ENCODE measurements at regions not wholly inside any gene's neighbourhood (a gene's known extent, or its start where the extent isn't known, plus 50 kb on each side); places are given as distances from the start of the nearest gene placed in this dataset.

GRCh38 chr20:24066076-24066700 is 77.6 kb upstream of the GGTLC1 start:
- Mint-ChIP-seq H3K4me1 (no peaks in the 10 kb centered on the region), H3K9me3 (ENCODE audit: insufficient read depth) (peaks cover under 1% of the 10 kb centered on the region), H3K4me3 (no peak overlapping the region), H3K27me3 (peaks cover 14% of the 10 kb centered on the region), H3K27ac (no peak overlapping the region)
- 15% methylated on average over 5 of the region's 6 CpGs for WGBS (ENCODE audit: insufficient coverage)
- TF ChIP-seq CTCF (IDR thresholded peaks at IDR 0.05): no peak
- no peak for TF ChIP-seq EZH2 (IDR thresholded peaks at IDR 0.05; ENCODE audit: borderline replicate concordance, insufficient read depth, low read depth, low read length, poor library complexity, severe bottlenecking)
- intact Hi-C loops (cut with micrococcal nuclease): no loop called here
- ChIA-PET CTCF (no interaction called here), POLR2A (no interaction called here)
- no peak overlapping the region for H3K4me2 ChIP-seq (replicated peaks; ENCODE audit: low read depth, low read length, poor library complexity, severe bottlenecking)
- ATAC-seq (ENCODE audit: low read depth): no peak
- no peaks in the 10 kb centered on the region for H4K20me1 ChIP-seq (ENCODE audit: control insufficient read depth, insufficient read depth, low read length, poor library complexity, severe bottlenecking)
- H3K36me3 ChIP-seq (replicated peaks in 1 of 2; ENCODE audit: control extremely low read depth in 1 of 2, control insufficient read depth in 1 of 2, extremely low read depth in 1 of 2, insufficient read depth in 2 of 2, low read length in 1 of 2): no peaks in the 10 kb centered on the region
- no peaks in the 10 kb centered on the region for H3K4me1 ChIP-seq (ENCODE audit: control insufficient read depth in 2 of 2, insufficient read depth in 2 of 2, low read length in 2 of 2)
- peaks cover 0 to 7% (median 4%) of the 10 kb centered on the region in 3 donors for H3K9me3 ChIP-seq (ENCODE audit: control extremely low read depth in 1 of 3, control insufficient read depth in 2 of 3, insufficient read depth in 1 of 3, low read length in 2 of 3)
- peak overlapping the region; percentile 32 for H2AFZ ChIP-seq (ENCODE audit: insufficient read depth, low read depth, low read length, poor library complexity, severe bottlenecking)
- H3K27ac ChIP-seq (ENCODE audit: low read length in 2 of 2): no peak overlapping the region
- no peak overlapping the region for H3K4me3 ChIP-seq (ENCODE audit: control extremely low read depth in 1 of 5, extremely low read depth in 1 of 5, insufficient read depth in 1 of 5, low read depth in 2 of 5, low read length in 4 of 5)
- H3K79me2 ChIP-seq (ENCODE audit: control insufficient read depth, insufficient read depth, low read length): no peaks in the 10 kb centered on the region
- H3K27me3 ChIP-seq (replicated peaks in 1 of 4; ENCODE audit: control extremely low read depth in 1 of 4, control insufficient read depth in 3 of 4, insufficient read depth in 4 of 4, low read length in 3 of 4): peaks cover 0 to 3% (median 0%) of the 10 kb centered on the region in 4 experiments
- DNase-seq: no peak
- H3K9ac ChIP-seq (ENCODE audit: low read length): no peak overlapping the region

- H3K27me3 Mint-ChIP-seq: peaks cover 14% of the 10 kb centered on the region
- ATAC-seq (ENCODE audit: low read depth): no peak
- TF ChIP-seq EZH2 (IDR thresholded peaks at IDR 0.05; ENCODE audit: borderline replicate concordance, insufficient read depth, low read depth, low read length, poor library complexity, severe bottlenecking): no peak
- TF ChIP-seq CTCF (IDR thresholded peaks at IDR 0.05): no peak
- H3K4me3 Mint-ChIP-seq: no peak overlapping the region
- Histone ChIP-seq H3K4me2 (replicated peaks; ENCODE audit: low read depth, low read length, poor library complexity, severe bottlenecking) (no peak overlapping the region), H3K4me1 (ENCODE audit: control insufficient read depth in 2 of 2, insufficient read depth in 2 of 2, low read length in 2 of 2) (no peaks in the 10 kb centered on the region), H3K36me3 (replicated peaks in 1 of 2; ENCODE audit: control extremely low read depth in 1 of 2, control insufficient read depth in 1 of 2, extremely low read depth in 1 of 2, insufficient read depth in 2 of 2, low read length in 1 of 2) (no peaks in the 10 kb centered on the region), H3K9me3 (ENCODE audit: control extremely low read depth in 1 of 3, control insufficient read depth in 2 of 3, insufficient read depth in 1 of 3, low read length in 2 of 3) (peaks cover 0 to 6% (median 0%) of the 10 kb centered on the region in 3 donors), H3K79me2 (ENCODE audit: control insufficient read depth, insufficient read depth, low read length) (no peaks in the 10 kb centered on the region), H3K27me3 (replicated peaks in 1 of 4; ENCODE audit: control extremely low read depth in 1 of 4, control insufficient read depth in 3 of 4, insufficient read depth in 4 of 4, low read length in 3 of 4) (peaks cover 0 to 3% (median 0%) of the 10 kb centered on the region in 4 experiments), H4K20me1 (ENCODE audit: control insufficient read depth, insufficient read depth, low read length, poor library complexity, severe bottlenecking) (no peaks in the 10 kb centered on the region), H2AFZ (ENCODE audit: insufficient read depth, low read depth, low read length, poor library complexity, severe bottlenecking) (no peak overlapping the region), H3K9ac (ENCODE audit: low read length) (no peak overlapping the region), H3K27ac (ENCODE audit: low read length in 2 of 2) (no peak overlapping the region), H3K4me3 (ENCODE audit: control extremely low read depth in 1 of 5, extremely low read depth in 1 of 5, insufficient read depth in 1 of 5, low read depth in 2 of 5, low read length in 4 of 5) (no peak overlapping the region)
- DNase-seq: no peak
- no peaks in the 10 kb centered on the region for H3K4me1 Mint-ChIP-seq
- H3K27ac Mint-ChIP-seq: no peak overlapping the region
- CTCF ChIA-PET: no interaction called here
- H3K9me3 Mint-ChIP-seq (ENCODE audit: insufficient read depth): no peaks in the 10 kb centered on the region
- intact Hi-C loops (cut with micrococcal nuclease): no loop called here
- POLR2A ChIA-PET: no interaction called here
Observed at GRCh38 chr20:24064915-24065314, 76.3 kb upstream of the GGTLC1 start.
